ENCODE measurements at regions not wholly inside any gene's neighbourhood (a gene's known extent, or its start where the extent isn't known, plus 50 kb on each side); places are given as distances from the start of the nearest gene placed in this dataset.
"Not testable (repeated sequence)": the region's sequence is repeated elsewhere in the genome, so short reads cannot be mapped to it uniquely, and the experiment has no call there.

- DNase-seq (ENCODE audit: low read depth in 2 of 2): no peak
Measured at GRCh38 chr3:187540847-187541246, 129.3 kb downstream of the SST start.

DNA sequence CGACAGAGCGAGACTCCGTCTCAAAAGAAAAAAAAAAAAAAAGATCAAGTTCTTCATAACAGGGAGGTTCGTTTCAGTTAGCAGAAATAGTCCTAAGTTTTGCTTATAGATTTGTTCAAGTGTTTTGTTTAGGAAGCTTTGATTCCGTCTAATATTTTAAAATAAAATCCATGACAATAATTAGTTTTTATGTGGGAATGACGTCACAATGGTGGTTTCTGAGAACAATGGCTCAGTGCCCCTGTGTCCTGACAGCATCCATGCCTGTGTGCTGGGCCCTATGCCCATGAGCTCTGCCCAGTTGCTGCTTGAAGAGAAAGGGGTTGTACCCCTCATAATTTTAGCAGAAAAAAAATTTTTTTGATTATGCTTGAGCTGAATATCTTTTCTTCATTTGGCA, 134.0 kb downstream of the SST start:
- DNase-seq (ENCODE audit: low read depth in 2 of 2): no peak

GRCh38 chr3:187533797-187534196, 136.4 kb downstream of the SST start:
- no peak for DNase-seq (ENCODE audit: low read depth in 2 of 2)

GRCh38 chr3:187531831-187532230, 138.4 kb downstream of the SST start:
- DNase-seq (ENCODE audit: low read depth in 2 of 2): no peak

GRCh38 chr3:187522890-187523289, 147.3 kb downstream of the SST start:
- no peak for DNase-seq (ENCODE audit: low read depth in 2 of 2)

- DNase-seq (ENCODE audit: low read depth in 2 of 2): no peak
Measured at GRCh38 chr3:187522293-187522692, 147.9 kb downstream of the SST start.

DNA sequence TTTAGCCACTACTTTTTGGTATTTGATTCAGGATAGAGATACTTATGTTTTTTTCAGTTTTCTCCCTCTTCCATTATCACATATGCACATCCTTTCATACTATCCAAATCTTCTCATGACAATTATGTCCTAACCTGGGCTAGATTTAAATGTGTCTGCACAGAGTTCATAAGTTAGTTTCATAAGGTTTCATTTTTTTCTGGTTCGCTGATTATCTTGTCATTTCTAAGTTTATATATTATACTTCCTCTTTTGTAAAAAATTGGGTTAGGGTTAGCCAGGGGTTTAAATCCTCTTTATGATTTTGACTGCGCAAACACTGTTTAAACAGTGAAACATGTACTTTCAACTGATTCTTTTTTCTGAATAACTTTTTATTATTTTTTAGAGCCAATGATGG, 148.6 kb downstream of the SST start:
- DNase-seq (ENCODE audit: low read depth in 2 of 2): no peak

GRCh38 chr3:187520027-187520945, 149.9 kb downstream of the SST start:
- DNase-seq (ENCODE audit: low read depth in 2 of 2): no peak

GRCh38 chr3:187519428-187519890, 150.7 kb downstream of the SST start:
- no peak for DNase-seq (ENCODE audit: low read depth in 2 of 2)

GRCh38 chr3:187518616-187519015, 150.4 kb downstream of the RTP4 start:
- DNase-seq (ENCODE audit: low read depth in 2 of 2): no peak

DNA sequence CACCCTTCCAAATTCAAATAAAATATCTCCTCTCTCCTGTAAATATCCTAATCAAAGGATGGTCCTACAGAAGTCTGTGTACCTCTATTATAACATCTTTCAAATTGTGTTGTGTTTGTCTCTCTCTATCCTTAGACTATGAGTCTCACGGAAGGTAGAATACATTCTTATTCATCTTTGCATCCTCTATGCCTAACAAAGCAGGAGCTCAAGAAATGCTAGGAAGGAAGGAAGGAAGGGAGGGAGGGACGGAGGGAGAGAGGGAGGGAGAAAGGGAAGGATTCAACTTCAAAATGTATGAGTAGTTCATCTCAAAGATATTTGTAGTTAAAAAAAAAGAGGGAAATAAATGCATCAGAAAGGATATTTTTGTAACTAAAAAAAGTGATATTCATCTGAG, 150.0 kb downstream of the RTP4 start:
- no peak for DNase-seq (ENCODE audit: low read depth in 2 of 2)

- no peak for DNase-seq (ENCODE audit: low read depth in 2 of 2)
Measured at GRCh38 chr3:187516446-187517185, 148.4 kb downstream of the RTP4 start.

- no peak for DNase-seq (ENCODE audit: low read depth in 2 of 2)
Measured at GRCh38 chr3:187507905-187508304, 139.7 kb downstream of the RTP4 start.

GRCh38 chr3:187507266-187507665, 139.1 kb downstream of the RTP4 start:
- DNase-seq (ENCODE audit: low read depth in 2 of 2): no peak

DNA sequence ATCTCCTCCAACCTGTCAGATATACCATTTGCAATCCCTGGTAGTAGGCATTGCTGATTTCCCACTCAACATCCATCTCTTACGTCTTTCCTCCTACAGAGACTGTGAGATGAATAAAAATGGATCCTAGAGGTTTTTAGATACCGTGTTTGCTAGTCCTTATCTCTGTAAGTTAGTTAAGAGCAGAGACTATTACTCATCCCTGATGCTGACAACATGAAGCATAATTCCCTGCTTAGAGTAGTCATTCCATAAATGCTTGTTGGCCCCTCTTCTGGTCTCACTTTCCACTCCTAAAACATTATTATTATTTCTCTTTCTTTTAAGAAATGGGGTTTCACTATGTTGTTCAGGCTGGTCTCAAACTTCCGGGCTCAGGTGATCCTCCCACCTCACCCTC, 136.2 kb downstream of the RTP4 start:
- no peak for DNase-seq (ENCODE audit: low read depth in 2 of 2)

GRCh38 chr3:187498211-187498724, 130.1 kb downstream of the RTP4 start:
- no peak for DNase-seq (ENCODE audit: low read depth in 2 of 2)

DNA sequence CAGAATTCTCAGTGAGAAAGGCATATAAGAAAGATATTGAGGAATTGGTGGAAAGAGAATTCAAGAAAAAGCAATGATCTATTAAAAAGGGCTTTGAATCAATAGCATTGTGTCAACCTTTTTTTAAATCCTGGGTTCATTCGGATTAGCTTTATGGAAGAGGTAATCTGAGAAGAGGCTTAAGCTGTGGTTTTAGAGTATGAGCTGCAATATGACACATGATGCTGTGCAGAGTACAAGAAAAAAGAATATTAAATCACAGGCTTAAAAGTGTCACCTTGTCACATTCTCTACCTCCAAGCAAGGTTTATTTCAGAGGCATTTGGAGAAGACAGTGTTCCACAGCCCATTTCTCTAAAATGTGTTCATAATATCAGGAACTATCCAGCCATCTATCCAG, 128.9 kb downstream of the RTP4 start:
- no peak for DNase-seq (ENCODE audit: low read depth in 2 of 2)

DNA sequence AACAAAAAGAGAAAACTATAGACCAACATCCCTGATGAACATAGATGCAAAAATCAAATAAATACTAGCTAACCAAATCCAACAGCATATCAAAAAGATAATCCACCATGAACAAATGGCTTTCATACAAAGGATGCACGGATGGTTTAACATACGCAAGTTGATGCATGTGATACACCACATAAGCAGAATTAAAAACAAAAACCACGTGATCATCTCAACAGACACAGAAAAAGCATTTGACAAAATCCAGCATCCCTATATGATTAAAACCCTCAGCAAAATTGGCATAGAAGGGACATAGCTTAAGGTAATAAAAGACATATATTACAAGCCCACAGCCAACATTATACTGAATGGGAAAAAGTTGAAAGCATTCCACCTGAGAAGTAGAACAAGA, 125.9 kb downstream of the RTP4 start:
- DNase-seq (ENCODE audit: low read depth in 2 of 2): not testable (repeated sequence)

GRCh38 chr3:187491371-187491770, 123.2 kb downstream of the RTP4 start:
- no peak for DNase-seq (ENCODE audit: low read depth in 2 of 2)

- no peak for DNase-seq (ENCODE audit: low read depth in 2 of 2)
Measured at GRCh38 chr3:187490366-187490765, 122.2 kb downstream of the RTP4 start.

DNA sequence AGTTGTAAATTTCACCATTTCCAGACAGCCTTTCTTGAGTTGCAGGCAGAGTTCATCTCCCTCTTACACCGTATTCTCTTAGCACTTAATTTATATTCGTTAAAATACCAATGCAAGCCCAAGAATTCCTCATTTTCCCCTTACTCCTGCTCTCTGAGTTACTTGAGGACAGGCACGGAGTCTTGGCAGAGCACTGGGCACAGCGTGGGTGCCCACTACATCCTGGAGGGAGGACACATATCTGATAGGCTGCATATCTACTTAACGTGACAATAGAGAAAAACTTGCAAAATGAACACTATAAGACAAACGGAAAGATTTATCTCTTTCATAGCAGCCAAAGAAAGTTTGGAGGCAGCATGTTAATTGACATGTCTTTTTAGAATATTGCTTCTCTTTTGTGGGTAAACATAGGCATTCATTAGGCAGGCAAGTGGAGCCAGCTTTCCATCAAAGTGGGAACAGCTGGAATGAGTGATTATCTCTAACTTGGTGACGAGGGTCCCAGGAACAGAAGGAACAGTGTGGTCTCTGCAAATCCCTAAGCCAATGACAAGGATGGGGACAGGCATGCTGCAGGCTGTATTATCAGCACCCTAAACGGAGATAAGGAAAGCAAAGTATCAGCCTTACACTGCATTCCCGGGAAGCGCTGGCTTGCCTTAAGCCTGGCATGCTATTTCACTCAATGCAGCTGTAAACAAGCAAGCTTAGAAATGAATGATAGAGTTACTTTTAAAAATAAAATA, 116.5 kb downstream of the RTP4 start:
- no peak for DNase-seq (ENCODE audit: low read depth in 2 of 2)

- DNase-seq (ENCODE audit: low read depth in 2 of 2): no peak
Measured at GRCh38 chr3:187481426-187481825, 113.2 kb downstream of the RTP4 start.
